Lower leg skin (tissue), 4 donors: ENCODE measurements at regions not wholly inside any gene's neighbourhood (a gene's known extent, or its start where the extent isn't known, plus 50 kb on each side); places are given as distances from the start of the nearest gene placed in this dataset.
"Not testable (repeated sequence)": the region's sequence is repeated elsewhere in the genome, so short reads cannot be mapped to it uniquely, and the experiment has no call there.

ENCODE experiments used
- DNase-seq, 2 donors: peaks; one replicate each; pipeline ENCODE4 v3.0.0-alpha.2; 2019; ENCODE audit warnings: low spot score in 2 of 2
- H3K4me3 ChIP-seq: fragments of 200-600 bp; sonication (generic); 2 replicates; pipeline ENCODE4 v1.5.1; 2017; ENCODE audit warnings: mild to moderate bottlenecking, low read depth; ENCODE audit not compliant: poor library complexity, severe bottlenecking
- POLR2A ChIP-seq, 2 donors: fragments of 450-650 bp; IDR thresholded peaks; one replicate each; pipeline ENCODE4 v1.6.1; 2016 to 2017; ENCODE audit warnings: antibody characterized with exemption in 2 of 2, mild to moderate bottlenecking in 1 of 2, moderate library complexity in 1 of 2
- WGBS, 2 donors: methylation state at CpG; one replicate each; pipeline ENCODE4 v1.1.5; 2018; 5-methylcytosine and 5-hydroxymethylcytosine counted together
- intact Hi-C: fragments of 100-400 bp; cut with DNase I; formaldehyde crosslinking; loops from one replicate; pipeline ENCODE4 v1.15.0; 2023; ENCODE audit warnings: low total_unique reads
- TF ChIP-seq, protein P1 (sequence below), 3 donors: fragments of 450-650 bp; IDR thresholded peaks; one replicate each; pipeline ENCODE4 v1.5.1; 2016; ENCODE audit warnings: antibody characterized with exemption in 3 of 3, mild to moderate bottlenecking in 3 of 3, moderate library complexity in 2 of 3

GRCh38 chrX:23514082-23514481 lies 153.2 kb upstream of the PRDX4 start:
- intact Hi-C loops, result no loop called here
- TF ChIP-seq, protein P1, sequence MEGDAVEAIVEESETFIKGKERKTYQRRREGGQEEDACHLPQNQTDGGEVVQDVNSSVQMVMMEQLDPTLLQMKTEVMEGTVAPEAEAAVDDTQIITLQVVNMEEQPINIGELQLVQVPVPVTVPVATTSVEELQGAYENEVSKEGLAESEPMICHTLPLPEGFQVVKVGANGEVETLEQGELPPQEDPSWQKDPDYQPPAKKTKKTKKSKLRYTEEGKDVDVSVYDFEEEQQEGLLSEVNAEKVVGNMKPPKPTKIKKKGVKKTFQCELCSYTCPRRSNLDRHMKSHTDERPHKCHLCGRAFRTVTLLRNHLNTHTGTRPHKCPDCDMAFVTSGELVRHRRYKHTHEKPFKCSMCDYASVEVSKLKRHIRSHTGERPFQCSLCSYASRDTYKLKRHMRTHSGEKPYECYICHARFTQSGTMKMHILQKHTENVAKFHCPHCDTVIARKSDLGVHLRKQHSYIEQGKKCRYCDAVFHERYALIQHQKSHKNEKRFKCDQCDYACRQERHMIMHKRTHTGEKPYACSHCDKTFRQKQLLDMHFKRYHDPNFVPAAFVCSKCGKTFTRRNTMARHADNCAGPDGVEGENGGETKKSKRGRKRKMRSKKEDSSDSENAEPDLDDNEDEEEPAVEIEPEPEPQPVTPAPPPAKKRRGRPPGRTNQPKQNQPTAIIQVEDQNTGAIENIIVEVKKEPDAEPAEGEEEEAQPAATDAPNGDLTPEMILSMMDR (IDR thresholded peaks at IDR 0.05), result no peak
- no peak for TF ChIP-seq POLR2A (IDR thresholded peaks at IDR 0.05)
- H3K4me3 ChIP-seq, result no peak overlapping the region
- no peak for DNase-seq
- WGBS, 2 donors, result 71 to 80% methylated on average over 2 of the region's 2 CpGs

DNA sequence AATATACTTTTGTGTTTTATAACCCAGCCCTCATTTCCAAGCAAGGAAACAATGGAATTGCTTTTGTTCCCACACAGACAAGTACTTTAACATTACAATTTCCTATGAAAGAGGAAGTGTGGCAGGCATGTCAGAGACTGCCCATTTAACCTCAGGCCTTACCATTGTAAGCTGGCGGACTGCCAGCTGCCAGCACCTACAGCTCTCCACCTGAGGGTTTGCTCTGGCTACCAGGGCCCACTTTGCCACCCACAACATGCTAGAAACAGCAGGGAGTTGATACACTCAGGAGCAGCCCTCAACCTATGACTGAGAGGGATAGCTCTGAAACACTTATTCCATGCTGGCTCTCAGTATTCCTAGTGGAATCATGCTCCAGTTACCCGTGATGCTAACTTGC lies 152.3 kb upstream of the PRDX4 start:
- TF ChIP-seq, protein P1 (IDR thresholded peaks at IDR 0.05), result no peak
- TF ChIP-seq POLR2A (IDR thresholded peaks at IDR 0.05), result no peak
- H3K4me3 ChIP-seq, result no peak overlapping the region
- 25 to 33% methylated on average over 2 of the region's 2 CpGs for WGBS, 2 donors
- intact Hi-C loops, result no loop called here
- no peak for DNase-seq

DNA sequence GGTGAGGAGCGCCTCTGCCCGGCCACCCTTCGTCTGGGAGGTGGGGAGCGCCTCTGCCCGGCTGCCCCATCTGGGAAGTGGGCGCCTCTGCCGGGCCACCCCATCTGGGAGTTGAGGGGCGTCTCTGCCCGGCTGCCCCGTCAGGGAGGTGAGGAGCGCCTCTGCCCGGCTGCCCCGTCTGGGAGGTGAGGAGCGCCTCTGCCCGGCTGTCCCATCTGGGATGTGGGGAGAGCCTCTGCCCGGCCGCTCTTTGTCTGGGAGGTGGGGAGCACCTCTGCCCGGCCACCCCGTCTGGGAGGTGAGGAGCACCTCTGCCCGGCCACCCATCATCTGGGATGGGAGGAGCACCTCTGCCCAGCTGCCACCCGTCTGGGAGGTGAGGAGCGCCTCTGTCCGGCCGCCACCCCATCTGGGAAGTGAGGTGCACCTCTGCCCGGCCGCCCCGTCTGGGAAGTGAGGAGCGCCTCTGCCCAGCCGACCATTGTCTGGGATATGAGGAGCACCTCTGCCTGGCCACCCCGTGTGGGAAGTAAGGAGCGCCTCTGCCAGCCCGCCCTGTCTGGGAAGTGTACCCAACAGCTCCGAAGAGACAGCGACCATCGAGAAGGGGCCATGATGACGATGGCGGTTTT lies 144.2 kb upstream of the PRDX4 start:
- DNase-seq, H3K4me3 ChIP-seq, intact Hi-C loops: not testable (repeated sequence)
- WGBS, 2 donors, result 91 to 98% methylated on average over 18 to 37 of the region's 37 CpGs

GRCh38 chrX:23524467-23524866 lies 142.8 kb upstream of the PRDX4 start:
- 83 to 92% methylated on average over 4 to 5 of the region's 5 CpGs for WGBS, 2 donors
- intact Hi-C loops, result no loop called here
- TF ChIP-seq, protein P1 (IDR thresholded peaks at IDR 0.05), result no peak
- no peak for TF ChIP-seq POLR2A (IDR thresholded peaks at IDR 0.05)
- DNase-seq, result no peak
- H3K4me3 ChIP-seq, result no peak overlapping the region

- TF ChIP-seq, protein P1 (IDR thresholded peaks at IDR 0.05), result no peak
- TF ChIP-seq POLR2A (IDR thresholded peaks at IDR 0.05), result no peak
- intact Hi-C loops, result no loop called here
- 25 to 57% methylated on average over 1 of the region's 1 CpG for WGBS, 2 donors
- no peak for DNase-seq
- H3K4me3 ChIP-seq, result no peak overlapping the region
Measured at GRCh38 chrX:23525531-23525930, 141.8 kb upstream of the PRDX4 start.

DNA sequence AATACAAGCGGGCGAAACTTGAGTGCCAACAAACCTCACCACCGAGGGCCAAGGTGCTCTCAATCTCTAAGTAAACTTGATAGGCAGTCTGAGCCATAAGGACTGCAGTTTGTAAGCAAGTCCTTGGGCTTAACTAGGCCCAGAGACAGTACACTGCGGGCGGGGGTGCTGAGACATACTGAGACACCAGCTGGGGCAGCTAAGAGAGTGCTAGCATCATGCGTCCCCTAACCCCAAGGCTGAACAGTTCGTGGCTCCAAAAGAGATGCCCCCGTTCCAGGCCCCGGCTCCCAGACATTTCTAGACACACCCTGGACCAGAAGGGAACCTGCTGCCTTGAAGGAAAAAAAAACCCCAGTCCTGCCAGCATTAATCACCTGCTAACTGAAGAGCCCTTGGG lies 126.8 kb upstream of the PRDX4 start:
- no peak overlapping the region for H3K4me3 ChIP-seq
- intact Hi-C loops, result no loop called here
- TF ChIP-seq, protein P1 (IDR thresholded peaks at IDR 0.05), result no peak
- no peak for TF ChIP-seq POLR2A (IDR thresholded peaks at IDR 0.05)
- WGBS, 2 donors, result 82 to 88% methylated on average over 5 to 9 of the region's 9 CpGs
- no peak for DNase-seq
